HCT116 (cell line): ENCODE measurements at regions not wholly inside any gene's neighbourhood (a gene's known extent, or its start where the extent isn't known, plus 50 kb on each side); places are given as distances from the start of the nearest gene placed in this dataset.

ENCODE experiments used
- CTCF ChIP-seq, 3 experiments: fragments of 200-600 bp in 1 of 3; sonication (generic) in 1 of 3; IDR thresholded peaks in 2 of 3; conservative IDR thresholded peaks in 1 of 3; 2 replicates each; pipeline ENCODE4 v1.5.1; 2012 to 2017; ENCODE audit warnings: low read depth in 2 of 3, low read length in 2 of 3, antibody characterized with exemption in 1 of 3, borderline replicate concordance in 1 of 3, control low read depth in 1 of 3, mild to moderate bottlenecking in 1 of 3, mixed read lengths in 1 of 3, mixed run types in 1 of 3, moderate library complexity in 1 of 3; ENCODE audit not compliant: insufficient read depth in 1 of 3
- EGR1 ChIP-seq: IDR thresholded peaks from 2 replicates; pipeline ENCODE4 v1.6.1; 2012; ENCODE audit warnings: low read depth
- EZH2 ChIP-seq: fragments of 200-600 bp; sonication (generic); IDR thresholded peaks from 2 replicates; pipeline ENCODE4 v1.6.1; 2017; ENCODE audit warnings: antibody characterized with exemption, mixed run types
- MAX ChIP-seq: IDR thresholded peaks from 2 replicates; pipeline ENCODE4 v1.6.1; 2012
- POLR2A ChIP-seq: IDR thresholded peaks from 2 replicates; pipeline ENCODE4 v1.7.0; 2011; ENCODE audit warnings: borderline replicate concordance; ENCODE audit not compliant: insufficient read depth, insufficient read length; ENCODE audit errors: extremely low read depth
- POLR2AphosphoS5 ChIP-seq: IDR thresholded peaks from 2 replicates; pipeline ENCODE4 v1.6.1; 2011; ENCODE audit warnings: mild to moderate bottlenecking, low read depth, low read length, moderate library complexity
- RAD21 ChIP-seq: IDR thresholded peaks from 2 replicates; pipeline ENCODE4 v1.6.1; 2012; ENCODE audit warnings: low read depth, mild to moderate bottlenecking
- REST ChIP-seq: IDR thresholded peaks from 2 replicates; pipeline ENCODE4 v1.6.1; 2012; ENCODE audit warnings: low read depth
- SIN3A ChIP-seq: IDR thresholded peaks from 2 replicates; pipeline ENCODE4 v1.6.1; 2012; ENCODE audit warnings: low read depth
- SP1 ChIP-seq: IDR thresholded peaks from 2 replicates; pipeline ENCODE4 v1.6.1; 2012; ENCODE audit warnings: low read depth

GRCh38 chr14:85060121-85060520 is 469.8 kb upstream of the FLRT2 start:
- TF ChIP-seq EZH2 (no peak), CTCF (IDR thresholded peaks at IDR 0.05 in 2 of 3, conservative IDR thresholded peaks at IDR 0.05 in 1 of 3; ENCODE audit: borderline replicate concordance in 1 of 3, insufficient read depth in 1 of 3, low read depth in 2 of 3, low read length in 2 of 3) (no peak), POLR2A (no peak), REST (no peak), RAD21 (no peak), SIN3A (no peak), POLR2AphosphoS5 (no peak), MAX (no peak), SP1 (no peak), EGR1 (no peak)
